Activated T-helper 2 cell treated with anti-CD3 and anti-CD28 coated beads, Interferon-gamma antibody, Interleukin-2, Interleukin-4, amounts not matched to agents 10 μg/mL and 5 μg/mL and 100 μg/mL, durations not matched to agents 14 hours and 24 hours and 36 hours (primary cell): ENCODE measurements at regions not wholly inside any gene's neighbourhood (a gene's known extent, or its start where the extent isn't known, plus 50 kb on each side); places are given as distances from the start of the nearest gene placed in this dataset.

Experiments
- DNase-seq: peaks from one replicate; pipeline ENCODE4 v3.0.0; 2021; ENCODE audit warnings: low spot score
- H3K27ac Mint-ChIP-seq: one replicate; pipeline ENCODE4 v1.8.0; 2021; ENCODE audit warnings: mixed read lengths
- H3K27me3 Mint-ChIP-seq: one replicate; pipeline ENCODE4 v1.8.0; 2021; ENCODE audit warnings: low read depth, mixed read lengths
- H3K36me3 Mint-ChIP-seq: one replicate; pipeline ENCODE4 v1.8.0; 2021; ENCODE audit warnings: low read depth, mixed read lengths
- H3K4me1 Mint-ChIP-seq: one replicate; pipeline ENCODE4 v1.8.0; 2021; ENCODE audit warnings: low read depth, mixed read lengths
- H3K4me3 Mint-ChIP-seq: one replicate; pipeline ENCODE4 v1.8.0; 2021; ENCODE audit warnings: low read depth, mild to moderate bottlenecking, moderate library complexity, mixed read lengths
- H3K9me3 Mint-ChIP-seq: one replicate; pipeline ENCODE4 v1.8.0; 2021; ENCODE audit warnings: mixed read lengths
- intact Hi-C: fragments of 100-400 bp; cut with micrococcal nuclease; formaldehyde crosslinking; loops from one replicate; pipeline ENCODE4 v1.15.1; 2023

DNA sequence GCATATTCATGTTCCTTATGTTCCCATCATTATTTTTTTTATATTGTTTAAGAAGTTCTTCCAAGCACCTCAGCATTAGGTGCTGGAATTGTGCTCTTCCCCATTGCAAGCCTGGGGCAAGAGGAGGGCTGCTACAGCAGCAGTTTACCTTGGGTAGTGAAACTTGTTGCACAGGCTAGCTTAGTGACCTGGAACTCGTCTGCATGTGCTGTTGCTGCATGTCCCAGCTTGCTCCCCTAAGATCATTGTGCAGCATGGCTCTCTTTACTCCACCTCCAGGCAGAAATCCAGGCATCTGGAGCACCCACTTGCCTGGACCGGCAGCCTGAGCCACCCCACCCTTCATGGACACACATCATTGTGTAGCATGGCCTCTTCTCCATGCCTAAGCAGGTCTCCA, 776.0 kb downstream of the GLUD2 start:
- Mint-ChIP-seq H3K4me3 (no peak overlapping the region), H3K27me3 (no peaks in the 10 kb centered on the region), H3K27ac (no peak overlapping the region), H3K9me3 (no peaks in the 10 kb centered on the region), H3K36me3 (no peaks in the 10 kb centered on the region), H3K4me1 (no peaks in the 10 kb centered on the region)
- intact Hi-C loops = no loop called here
- DNase-seq = no peak

DNA sequence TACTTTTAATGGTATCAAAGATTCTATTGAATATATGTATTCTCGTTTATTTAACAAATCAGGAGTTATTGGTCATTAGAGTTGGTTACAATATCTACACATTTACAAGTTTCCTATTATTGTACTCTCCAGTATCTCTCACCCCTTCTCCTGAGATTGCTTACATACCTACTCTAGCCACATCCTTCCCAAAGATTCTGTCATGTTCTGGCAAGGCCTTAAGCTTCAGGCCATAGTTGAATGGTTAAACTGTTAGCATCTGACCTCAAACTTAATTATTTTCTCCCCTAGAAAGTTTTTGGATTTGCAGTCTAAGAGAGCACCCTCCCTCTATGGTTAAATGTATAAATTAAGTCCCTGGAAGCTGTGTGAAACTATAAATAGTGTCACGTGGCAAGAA, 784.2 kb downstream of the GLUD2 start:
- no peaks in the 10 kb centered on the region for H3K4me1 Mint-ChIP-seq

DNA sequence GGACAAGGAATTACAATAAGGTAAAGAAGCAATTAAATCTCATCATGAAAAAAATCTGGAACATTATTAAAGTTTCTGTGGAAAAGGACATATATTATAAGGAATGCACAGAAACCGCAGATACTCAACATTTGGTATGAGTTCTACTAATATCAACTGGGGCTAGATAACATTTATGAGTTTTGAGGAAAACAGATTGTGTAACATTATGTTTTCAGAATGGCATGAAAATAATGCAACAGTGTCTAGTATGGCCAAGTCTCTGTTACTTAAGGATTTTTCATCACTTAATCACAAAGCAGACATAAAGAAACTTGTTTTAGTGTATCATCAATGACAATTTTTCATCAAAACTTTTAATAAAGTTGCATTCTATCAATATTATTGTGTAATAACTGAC, 785.0 kb downstream of the GLUD2 start:
- no peaks in the 10 kb centered on the region for H3K4me1 Mint-ChIP-seq
- no peak overlapping the region for H3K27ac Mint-ChIP-seq
- no peaks in the 10 kb centered on the region for H3K9me3 Mint-ChIP-seq
- no peaks in the 10 kb centered on the region for H3K36me3 Mint-ChIP-seq
- H3K27me3 Mint-ChIP-seq = no peaks in the 10 kb centered on the region
- H3K4me3 Mint-ChIP-seq = no peak overlapping the region
- DNase-seq = no peak
- intact Hi-C loops = no loop called here

More for the DNA sequence above, 784.2 kb downstream of the GLUD2 start:
- no peaks in the 10 kb centered on the region for H3K36me3 Mint-ChIP-seq
- no peaks in the 10 kb centered on the region for H3K9me3 Mint-ChIP-seq
- no peak for DNase-seq
- intact Hi-C loops = no loop called here
- no peak overlapping the region for H3K4me3 Mint-ChIP-seq
- H3K27ac Mint-ChIP-seq = no peak overlapping the region
- no peaks in the 10 kb centered on the region for H3K27me3 Mint-ChIP-seq

DNA sequence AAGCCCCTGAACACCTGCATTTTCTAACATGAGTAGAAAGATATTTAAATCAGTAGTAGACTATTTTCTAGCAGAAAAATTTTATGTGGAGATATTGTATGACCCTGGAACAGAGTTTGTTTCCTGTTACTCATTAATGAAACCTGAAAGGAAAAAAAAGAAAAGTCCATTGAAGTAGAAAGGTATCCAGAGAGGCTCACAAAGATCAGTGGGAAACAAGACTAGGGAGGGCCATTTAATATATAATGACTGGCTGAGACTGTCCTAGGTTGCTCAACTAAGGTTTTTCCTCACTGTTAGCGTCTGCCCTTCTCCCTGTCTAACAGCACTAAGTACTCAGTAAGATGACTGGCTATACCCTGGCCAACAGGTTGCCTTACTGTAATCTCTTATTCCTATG, 788.6 kb downstream of the GLUD2 start:
- no peaks in the 10 kb centered on the region for H3K27me3 Mint-ChIP-seq
- no peak for DNase-seq
- H3K4me1 Mint-ChIP-seq = no peaks in the 10 kb centered on the region
- H3K27ac Mint-ChIP-seq = no peak overlapping the region
- no peaks in the 10 kb centered on the region for H3K9me3 Mint-ChIP-seq
- H3K36me3 Mint-ChIP-seq = no peaks in the 10 kb centered on the region
- intact Hi-C loops = no loop called here
- no peak overlapping the region for H3K4me3 Mint-ChIP-seq

DNA sequence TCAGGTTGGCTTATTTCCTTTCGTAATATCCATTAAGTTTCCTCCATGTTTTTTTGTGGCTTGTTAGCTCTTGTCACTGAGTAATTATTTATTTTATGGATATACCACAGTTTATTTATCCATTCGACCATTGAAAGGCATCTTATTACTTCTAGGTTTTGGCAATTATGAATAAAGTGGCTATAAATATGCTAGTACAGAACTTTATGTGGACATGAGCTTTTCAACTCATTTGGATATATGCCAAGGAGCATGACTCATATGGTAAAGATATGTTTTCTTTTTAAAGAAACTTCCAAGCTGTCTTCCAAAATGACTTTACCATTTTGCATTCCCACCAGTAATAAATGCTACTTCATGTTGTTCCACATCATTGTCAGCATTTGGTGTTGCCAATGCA, 803.6 kb downstream of the GLUD2 start:
- no peak for DNase-seq
- Mint-ChIP-seq H3K9me3 (no peaks in the 10 kb centered on the region), H3K27me3 (no peaks in the 10 kb centered on the region), H3K27ac (no peak overlapping the region), H3K36me3 (no peaks in the 10 kb centered on the region), H3K4me1 (no peaks in the 10 kb centered on the region), H3K4me3 (no peak overlapping the region)
- intact Hi-C loops = no loop called here

DNA sequence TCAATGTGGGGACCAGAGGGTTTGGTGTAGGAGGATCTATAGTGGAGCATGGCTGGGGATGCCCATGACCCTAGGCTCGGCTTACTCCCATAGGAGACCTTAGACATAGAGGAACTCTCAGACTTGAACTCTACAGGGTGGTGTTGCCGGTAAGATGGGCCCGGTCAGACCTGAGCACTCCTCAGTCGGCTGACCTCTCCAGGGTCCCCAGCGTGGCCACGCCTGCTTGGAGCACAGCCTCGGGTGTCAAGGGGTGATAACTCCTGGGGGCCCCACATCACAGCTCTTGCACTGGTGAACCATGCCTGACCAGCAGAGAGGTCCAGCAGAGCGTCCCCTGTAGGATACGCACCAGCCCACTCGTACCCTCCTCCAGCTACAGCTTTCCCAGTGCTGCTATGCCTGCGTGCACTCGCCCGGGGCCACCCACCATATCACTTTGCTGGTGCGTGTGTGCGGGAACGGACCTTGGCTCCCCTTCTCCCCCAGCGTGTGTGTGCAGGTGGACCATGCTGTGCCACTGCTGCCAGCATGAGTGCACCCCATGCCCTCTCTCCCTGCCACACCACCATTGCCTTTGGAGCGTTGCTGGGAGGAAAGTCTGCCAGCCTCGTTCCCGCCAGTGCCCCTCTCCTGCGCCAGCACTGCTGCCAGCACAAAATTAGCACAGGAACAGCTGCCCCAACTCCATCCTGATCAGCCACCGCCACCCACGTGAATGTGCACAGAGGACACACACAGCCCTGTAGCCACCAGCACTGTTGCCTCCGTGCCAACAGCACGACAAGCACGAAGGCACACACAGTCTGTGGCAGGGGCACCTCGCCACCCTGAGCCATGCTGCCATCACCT, 806.6 kb downstream of the GLUD2 start:
- no peaks in the 10 kb centered on the region for H3K27me3 Mint-ChIP-seq
- no peaks in the 10 kb centered on the region for H3K9me3 Mint-ChIP-seq
- H3K4me1 Mint-ChIP-seq = no peaks in the 10 kb centered on the region
- no peak overlapping the region for H3K4me3 Mint-ChIP-seq
- no peak overlapping the region for H3K27ac Mint-ChIP-seq
- intact Hi-C loops = no loop called here
- no peaks in the 10 kb centered on the region for H3K36me3 Mint-ChIP-seq
- DNase-seq = no peak

DNA sequence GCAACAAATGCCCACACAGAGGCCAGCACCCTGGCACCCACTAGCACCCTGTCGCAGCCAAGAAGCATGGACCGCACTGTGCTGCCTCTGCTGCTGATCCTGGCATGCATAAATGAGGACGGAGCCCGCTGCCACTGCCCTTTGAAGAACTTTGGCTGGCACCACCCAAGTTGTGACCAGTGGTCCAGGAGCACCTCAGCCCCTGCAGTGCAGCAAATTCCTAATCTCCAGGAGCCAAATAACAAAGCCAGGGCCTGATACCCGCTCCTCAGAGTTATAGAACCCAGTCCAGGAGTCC, 807.2 kb downstream of the GLUD2 start:
- intact Hi-C loops = no loop called here
- no peak overlapping the region for H3K27ac Mint-ChIP-seq
- H3K36me3 Mint-ChIP-seq = no peaks in the 10 kb centered on the region
- H3K4me1 Mint-ChIP-seq = no peaks in the 10 kb centered on the region
- no peak for DNase-seq
- H3K4me3 Mint-ChIP-seq = no peak overlapping the region
- no peaks in the 10 kb centered on the region for H3K9me3 Mint-ChIP-seq
- no peaks in the 10 kb centered on the region for H3K27me3 Mint-ChIP-seq

DNA sequence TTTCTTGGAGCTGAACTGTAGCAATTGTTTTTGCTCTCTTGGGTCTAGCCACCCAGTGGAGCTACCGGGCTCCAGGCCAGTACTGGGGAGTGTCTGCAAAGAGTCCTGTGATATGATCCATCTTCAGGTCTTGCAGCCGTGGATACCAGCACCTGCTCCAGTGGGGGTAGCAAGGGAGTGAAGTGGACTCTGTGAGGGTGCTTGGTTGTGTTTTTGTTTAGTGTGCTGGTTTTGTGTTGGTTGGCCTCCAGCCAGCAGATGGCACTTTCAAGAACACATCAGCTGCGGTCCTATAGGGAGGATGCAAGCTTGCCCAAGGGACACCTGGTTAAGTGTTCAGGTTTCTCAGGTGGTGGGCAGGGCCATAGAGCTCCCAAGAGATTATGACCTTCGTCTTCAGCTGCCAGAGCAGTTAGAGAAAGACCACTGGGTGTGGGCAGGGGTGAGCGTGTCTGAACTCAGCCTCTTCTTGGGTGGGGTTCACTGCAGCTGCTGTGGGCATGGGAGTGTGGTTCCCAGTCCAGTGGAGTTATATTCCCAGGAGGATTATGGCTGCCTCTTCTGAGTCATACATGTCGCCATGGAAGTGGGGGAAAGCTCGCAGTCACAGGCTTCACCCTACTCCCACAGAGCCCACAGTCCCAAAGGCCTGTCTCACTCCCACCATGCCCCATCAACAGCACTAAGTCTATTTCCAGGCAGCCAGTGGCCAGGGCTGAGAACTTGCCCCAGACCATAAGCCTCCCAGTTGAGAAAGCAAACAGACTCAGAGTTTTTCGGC, 811.6 kb downstream of the GLUD2 start:
- Mint-ChIP-seq H3K4me3 (no peak overlapping the region), H3K36me3 (no peaks in the 10 kb centered on the region), H3K9me3 (no peaks in the 10 kb centered on the region), H3K27me3 (no peaks in the 10 kb centered on the region), H3K4me1 (no peaks in the 10 kb centered on the region), H3K27ac (no peak overlapping the region)
- intact Hi-C loops = no loop called here
- no peak for DNase-seq

DNA sequence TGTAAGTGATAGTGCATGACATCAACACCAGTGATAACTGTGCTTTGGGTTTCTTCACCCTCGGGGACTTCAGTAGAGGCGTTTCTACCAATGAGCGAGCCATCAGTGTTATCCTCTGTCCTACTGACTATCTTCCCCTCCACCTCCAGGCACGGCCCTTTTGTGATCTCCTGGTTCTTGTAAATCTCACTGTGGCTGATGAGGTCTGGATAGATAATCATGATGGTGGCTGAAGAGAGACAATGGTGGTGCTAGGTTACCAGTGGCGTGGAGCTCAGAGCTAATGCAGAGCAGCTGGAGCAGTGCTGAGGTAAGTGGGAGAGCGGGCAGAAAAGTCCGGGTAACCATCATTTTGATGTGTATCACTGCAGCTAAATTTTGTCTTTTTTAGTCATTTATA, 816.6 kb downstream of the GLUD2 start:
- H3K27me3 Mint-ChIP-seq = no peaks in the 10 kb centered on the region
- no peak overlapping the region for H3K4me3 Mint-ChIP-seq
- no peak overlapping the region for H3K27ac Mint-ChIP-seq
- no peaks in the 10 kb centered on the region for H3K36me3 Mint-ChIP-seq
- DNase-seq = no peak
- no peaks in the 10 kb centered on the region for H3K4me1 Mint-ChIP-seq
- H3K9me3 Mint-ChIP-seq = no peaks in the 10 kb centered on the region
- intact Hi-C loops = no loop called here

DNA sequence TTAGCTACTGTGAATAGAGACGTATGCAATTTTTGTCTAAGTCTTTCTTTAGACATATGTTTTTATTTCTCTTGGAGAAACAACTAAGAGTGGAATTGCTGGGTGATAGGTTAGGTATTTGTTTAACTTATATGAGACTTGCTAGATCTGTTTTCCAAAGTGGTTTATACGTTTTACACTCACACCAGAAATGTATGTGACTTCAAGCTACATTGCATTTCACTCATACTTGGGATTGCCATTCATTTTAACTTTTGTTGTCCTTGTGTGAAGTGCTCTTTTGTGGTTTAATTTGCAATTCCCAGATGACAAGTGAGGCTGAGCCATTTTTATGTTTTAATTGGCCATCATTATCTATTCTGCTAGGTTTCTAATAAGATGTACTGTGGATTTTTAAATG, 817.2 kb downstream of the GLUD2 start:
- Mint-ChIP-seq H3K4me1 (no peaks in the 10 kb centered on the region), H3K27ac (no peak overlapping the region), H3K4me3 (no peak overlapping the region), H3K9me3 (no peaks in the 10 kb centered on the region), H3K36me3 (no peaks in the 10 kb centered on the region), H3K27me3 (no peaks in the 10 kb centered on the region)
- DNase-seq = no peak
- intact Hi-C loops = no loop called here

DNA sequence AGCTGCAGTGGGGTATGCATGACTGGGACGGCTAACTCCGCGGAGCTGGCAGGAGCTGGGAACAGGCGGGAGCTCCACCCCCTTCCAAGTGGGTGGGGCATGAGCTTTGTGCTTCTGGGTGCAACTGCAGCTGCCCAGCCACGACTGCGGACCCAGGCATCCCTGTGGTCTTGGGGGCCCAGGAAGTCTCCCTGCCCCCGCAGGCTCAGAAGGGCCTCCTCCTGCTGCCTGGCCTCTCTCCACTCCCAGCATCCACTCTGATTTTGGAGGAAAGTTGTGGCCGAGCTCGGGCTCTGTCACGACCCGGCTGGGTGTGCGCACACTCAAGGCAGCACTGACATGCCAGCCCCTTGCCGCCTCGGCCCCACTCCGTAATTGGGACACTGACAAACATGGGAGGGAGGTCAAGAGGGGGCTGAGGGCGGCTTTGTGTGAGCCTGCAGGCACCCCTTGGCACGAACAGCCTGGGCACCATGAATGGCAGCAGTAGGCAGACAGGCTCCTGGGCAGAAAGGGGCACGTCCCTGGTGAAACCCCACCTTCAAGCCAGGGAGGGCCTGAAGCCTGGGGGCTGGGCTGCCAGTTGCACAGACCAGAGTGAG, 822.6 kb downstream of the GLUD2 start:
- no peak overlapping the region for H3K27ac Mint-ChIP-seq
- no peaks in the 10 kb centered on the region for H3K9me3 Mint-ChIP-seq
- H3K4me3 Mint-ChIP-seq = no peak overlapping the region
- intact Hi-C loops = no loop called here
- no peak for DNase-seq
- no peaks in the 10 kb centered on the region for H3K27me3 Mint-ChIP-seq
- H3K4me1 Mint-ChIP-seq = no peaks in the 10 kb centered on the region
- H3K36me3 Mint-ChIP-seq = no peaks in the 10 kb centered on the region

DNA sequence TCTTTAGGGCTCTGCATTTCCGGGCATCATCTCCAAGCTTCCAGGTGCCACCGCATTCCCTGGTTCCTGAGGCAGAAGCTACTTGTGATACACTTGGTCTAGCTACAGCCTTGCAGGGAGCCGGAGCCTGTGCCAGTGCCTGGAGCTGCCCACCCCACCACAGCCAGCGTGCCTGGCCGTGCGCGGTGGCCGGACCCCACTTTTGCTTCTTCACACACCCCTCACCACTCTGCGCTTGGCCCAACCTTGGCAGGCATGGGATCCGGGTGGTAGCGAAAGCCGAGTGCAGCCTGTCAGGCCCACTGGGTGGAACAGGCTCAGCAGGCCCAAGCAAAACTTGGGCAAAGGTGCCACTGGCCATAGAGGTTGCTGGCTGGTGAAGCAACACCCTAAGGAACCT, 823.7 kb downstream of the GLUD2 start:
- no peaks in the 10 kb centered on the region for H3K36me3 Mint-ChIP-seq
- DNase-seq = no peak
- no peaks in the 10 kb centered on the region for H3K4me1 Mint-ChIP-seq
- H3K27me3 Mint-ChIP-seq = no peaks in the 10 kb centered on the region
- no peak overlapping the region for H3K27ac Mint-ChIP-seq
- intact Hi-C loops = no loop called here
- H3K4me3 Mint-ChIP-seq = no peak overlapping the region
- H3K9me3 Mint-ChIP-seq = no peaks in the 10 kb centered on the region

DNA sequence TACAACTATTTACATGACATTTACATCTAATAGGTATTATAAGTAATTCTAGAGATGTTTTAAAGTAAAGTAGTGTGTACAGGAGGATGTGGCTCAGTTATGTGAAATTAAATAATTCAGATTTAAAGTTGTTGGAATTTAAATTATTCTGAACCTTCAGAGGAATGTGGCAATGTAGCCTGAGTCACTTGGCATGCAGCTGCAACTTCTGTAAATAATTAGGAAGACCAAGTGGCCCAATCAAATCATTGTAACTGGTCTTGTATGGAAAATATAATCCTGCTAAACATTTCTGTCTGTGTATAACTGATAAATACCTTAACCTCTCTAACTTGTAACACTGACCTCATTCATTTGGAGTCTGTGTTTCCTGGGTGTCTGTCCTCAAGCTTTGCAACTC, 828.9 kb downstream of the GLUD2 start:
- Mint-ChIP-seq H3K4me1 (no peaks in the 10 kb centered on the region), H3K9me3 (no peaks in the 10 kb centered on the region), H3K36me3 (no peaks in the 10 kb centered on the region), H3K27ac (no peak overlapping the region), H3K4me3 (no peak overlapping the region), H3K27me3 (no peaks in the 10 kb centered on the region)
- DNase-seq = no peak
- intact Hi-C loops = no loop called here
